ENCODE measurements at regions not wholly inside any gene's neighbourhood (a gene's known extent, or its start where the extent isn't known, plus 50 kb on each side); places are given as distances from the start of the nearest gene placed in this dataset.

- H3K27ac Mint-ChIP-seq, result no peak overlapping the region
- DNase-seq (ENCODE audit: low spot score) (no peak), ATAC-seq (no peak)
- no peaks in the 10 kb centered on the region for H3K27me3 Mint-ChIP-seq (ENCODE audit: low read depth)
- no peaks in the 10 kb centered on the region for H3K4me1 Mint-ChIP-seq
- ChIA-PET CTCF (no interaction called here), POLR2A (no interaction called here)
- no peaks in the 10 kb centered on the region for H3K9me3 Mint-ChIP-seq
- TF ChIP-seq FOXK1 (CRISPR knock-in tag; IDR thresholded peaks at IDR 0.05) (no peak), SP1 (CRISPR knock-in tag; conservative IDR thresholded peaks at IDR 0.05) (no peak), EMX1 (CRISPR knock-in tag; IDR thresholded peaks at IDR 0.05) (no peak), ELF4 (CRISPR knock-in tag; IDR thresholded peaks at IDR 0.05; ENCODE audit: low read depth) (no peak), GRHL2 (CRISPR knock-in tag; IDR thresholded peaks at IDR 0.05; ENCODE audit: insufficient replicate concordance, severe bottlenecking) (no peak), NR2C2 (CRISPR knock-in tag; IDR thresholded peaks at IDR 0.05) (no peak), IRF2 (CRISPR knock-in tag; IDR thresholded peaks at IDR 0.05; ENCODE audit: borderline replicate concordance, low read depth) (no peak), NFE2L1 (CRISPR knock-in tag; IDR thresholded peaks at IDR 0.05) (no peak), MLX (CRISPR knock-in tag; IDR thresholded peaks at IDR 0.05) (no peak), TEAD4 (CRISPR knock-in tag; IDR thresholded peaks at IDR 0.05) (no peak), ZNF138 (CRISPR knock-in tag; conservative IDR thresholded peaks at IDR 0.05) (no peak), HMGXB4 (CRISPR knock-in tag; IDR thresholded peaks at IDR 0.05) (no peak), SMAD3 (CRISPR knock-in tag; IDR thresholded peaks at IDR 0.05; ENCODE audit: borderline replicate concordance) (no peak), RORB (CRISPR knock-in tag; IDR thresholded peaks at IDR 0.05) (no peak), ZNF425 (CRISPR knock-in tag; conservative IDR thresholded peaks at IDR 0.05) (no peak), JUN (CRISPR knock-in tag; IDR thresholded peaks at IDR 0.05) (no peak), ATF1 (CRISPR knock-in tag; IDR thresholded peaks at IDR 0.05) (no peak)
- TF ChIP-seq, protein P1, sequence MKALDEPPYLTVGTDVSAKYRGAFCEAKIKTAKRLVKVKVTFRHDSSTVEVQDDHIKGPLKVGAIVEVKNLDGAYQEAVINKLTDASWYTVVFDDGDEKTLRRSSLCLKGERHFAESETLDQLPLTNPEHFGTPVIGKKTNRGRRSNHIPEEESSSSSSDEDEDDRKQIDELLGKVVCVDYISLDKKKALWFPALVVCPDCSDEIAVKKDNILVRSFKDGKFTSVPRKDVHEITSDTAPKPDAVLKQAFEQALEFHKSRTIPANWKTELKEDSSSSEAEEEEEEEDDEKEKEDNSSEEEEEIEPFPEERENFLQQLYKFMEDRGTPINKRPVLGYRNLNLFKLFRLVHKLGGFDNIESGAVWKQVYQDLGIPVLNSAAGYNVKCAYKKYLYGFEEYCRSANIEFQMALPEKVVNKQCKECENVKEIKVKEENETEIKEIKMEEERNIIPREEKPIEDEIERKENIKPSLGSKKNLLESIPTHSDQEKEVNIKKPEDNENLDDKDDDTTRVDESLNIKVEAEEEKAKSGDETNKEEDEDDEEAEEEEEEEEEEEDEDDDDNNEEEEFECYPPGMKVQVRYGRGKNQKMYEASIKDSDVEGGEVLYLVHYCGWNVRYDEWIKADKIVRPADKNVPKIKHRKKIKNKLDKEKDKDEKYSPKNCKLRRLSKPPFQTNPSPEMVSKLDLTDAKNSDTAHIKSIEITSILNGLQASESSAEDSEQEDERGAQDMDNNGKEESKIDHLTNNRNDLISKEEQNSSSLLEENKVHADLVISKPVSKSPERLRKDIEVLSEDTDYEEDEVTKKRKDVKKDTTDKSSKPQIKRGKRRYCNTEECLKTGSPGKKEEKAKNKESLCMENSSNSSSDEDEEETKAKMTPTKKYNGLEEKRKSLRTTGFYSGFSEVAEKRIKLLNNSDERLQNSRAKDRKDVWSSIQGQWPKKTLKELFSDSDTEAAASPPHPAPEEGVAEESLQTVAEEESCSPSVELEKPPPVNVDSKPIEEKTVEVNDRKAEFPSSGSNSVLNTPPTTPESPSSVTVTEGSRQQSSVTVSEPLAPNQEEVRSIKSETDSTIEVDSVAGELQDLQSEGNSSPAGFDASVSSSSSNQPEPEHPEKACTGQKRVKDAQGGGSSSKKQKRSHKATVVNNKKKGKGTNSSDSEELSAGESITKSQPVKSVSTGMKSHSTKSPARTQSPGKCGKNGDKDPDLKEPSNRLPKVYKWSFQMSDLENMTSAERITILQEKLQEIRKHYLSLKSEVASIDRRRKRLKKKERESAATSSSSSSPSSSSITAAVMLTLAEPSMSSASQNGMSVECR (CRISPR knock-in tag; IDR thresholded peaks at IDR 0.05; ENCODE audit: borderline replicate concordance), result no peak
- TF ChIP-seq, protein P2, sequence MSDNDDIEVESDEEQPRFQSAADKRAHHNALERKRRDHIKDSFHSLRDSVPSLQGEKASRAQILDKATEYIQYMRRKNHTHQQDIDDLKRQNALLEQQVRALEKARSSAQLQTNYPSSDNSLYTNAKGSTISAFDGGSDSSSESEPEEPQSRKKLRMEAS (CRISPR knock-in tag; IDR thresholded peaks at IDR 0.05), result no peak
- TF ChIP-seq, protein P3, sequence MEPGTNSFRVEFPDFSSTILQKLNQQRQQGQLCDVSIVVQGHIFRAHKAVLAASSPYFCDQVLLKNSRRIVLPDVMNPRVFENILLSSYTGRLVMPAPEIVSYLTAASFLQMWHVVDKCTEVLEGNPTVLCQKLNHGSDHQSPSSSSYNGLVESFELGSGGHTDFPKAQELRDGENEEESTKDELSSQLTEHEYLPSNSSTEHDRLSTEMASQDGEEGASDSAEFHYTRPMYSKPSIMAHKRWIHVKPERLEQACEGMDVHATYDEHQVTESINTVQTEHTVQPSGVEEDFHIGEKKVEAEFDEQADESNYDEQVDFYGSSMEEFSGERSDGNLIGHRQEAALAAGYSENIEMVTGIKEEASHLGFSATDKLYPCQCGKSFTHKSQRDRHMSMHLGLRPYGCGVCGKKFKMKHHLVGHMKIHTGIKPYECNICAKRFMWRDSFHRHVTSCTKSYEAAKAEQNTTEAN (CRISPR knock-in tag; IDR thresholded peaks at IDR 0.05), result no peak
- H3K4me3 Mint-ChIP-seq, result no peak overlapping the region
- H3K36me3 Mint-ChIP-seq, result no peaks in the 10 kb centered on the region
Measured at GRCh38 chr1:60255565-60255964, 182.0 kb upstream of the C1orf87 start.
